Stimulated activated CD8-positive, alpha-beta memory T cell treated with anti-CD3 and anti-CD28 coated beads, Interleukin-4, amount 100 ng/mL, for 4 hours (primary cell): ENCODE measurements at regions not wholly inside any gene's neighbourhood (a gene's known extent, or its start where the extent isn't known, plus 50 kb on each side); places are given as distances from the start of the nearest gene placed in this dataset.
"Not testable (repeated sequence)": the region's sequence is repeated elsewhere in the genome, so short reads cannot be mapped to it uniquely, and the experiment has no call there.

Experiments used
- DNase-seq, 2 donors: peaks; one replicate each; pipeline ENCODE4 v3.0.0-alpha.2; 2020; ENCODE audit warnings: low read depth in 2 of 2, low spot score in 1 of 2

GRCh38 chr3:30327976-30328375 is 278.4 kb upstream of the TGFBR2 start:
- DNase-seq = not testable (repeated sequence)

- DNase-seq = not testable (repeated sequence)
These were observed 277.5 kb upstream of the TGFBR2 start for GRCh38 chr3:30328935-30329334.

- DNase-seq = no peak
These were observed 274.9 kb upstream of the TGFBR2 start for GRCh38 chr3:30331519-30331918.

- DNase-seq = no peak
These were observed 274.0 kb upstream of the TGFBR2 start for GRCh38 chr3:30332196-30333021.

- no peak for DNase-seq
These were observed 273.3 kb upstream of the TGFBR2 start for GRCh38 chr3:30333143-30333542.

GRCh38 chr3:30333903-30334302 is 272.5 kb upstream of the TGFBR2 start:
- DNase-seq = no peak

GRCh38 chr3:30340500-30340899 is 265.9 kb upstream of the TGFBR2 start:
- no peak for DNase-seq

GRCh38 chr3:30341079-30341478 is 265.3 kb upstream of the TGFBR2 start:
- no peak for DNase-seq

- no peak for DNase-seq
These were observed 264.6 kb upstream of the TGFBR2 start for GRCh38 chr3:30341851-30342250.

- DNase-seq = no peak
These were observed 263.9 kb upstream of the TGFBR2 start for GRCh38 chr3:30342318-30343060.

- no peak for DNase-seq
These were observed 263.2 kb upstream of the TGFBR2 start for GRCh38 chr3:30343067-30343831.

- DNase-seq = no peak
These were observed 262.5 kb upstream of the TGFBR2 start for GRCh38 chr3:30343861-30344260.

- no peak for DNase-seq
These were observed 262.1 kb upstream of the TGFBR2 start for GRCh38 chr3:30344288-30344687.

GRCh38 chr3:30346933-30347320 is 259.5 kb upstream of the TGFBR2 start:
- no peak for DNase-seq

- no peak for DNase-seq
These were observed 258.7 kb upstream of the TGFBR2 start for GRCh38 chr3:30347679-30348216.

GRCh38 chr3:30349507-30349906 is 256.9 kb upstream of the TGFBR2 start:
- no peak for DNase-seq

GRCh38 chr3:30350011-30350410 is 256.4 kb upstream of the TGFBR2 start:
- DNase-seq = no peak

GRCh38 chr3:30350901-30351300 is 255.5 kb upstream of the TGFBR2 start:
- no peak for DNase-seq

GRCh38 chr3:30352410-30353318 is 253.7 kb upstream of the TGFBR2 start:
- no peak for DNase-seq

- DNase-seq = peak in 1 of 2 donors; percentile 21
These were observed 252.5 kb upstream of the TGFBR2 start for GRCh38 chr3:30353711-30354467.
